ENCODE measurements at regions not wholly inside any gene's neighbourhood (a gene's known extent, or its start where the extent isn't known, plus 50 kb on each side); places are given as distances from the start of the nearest gene placed in this dataset.

DNA sequence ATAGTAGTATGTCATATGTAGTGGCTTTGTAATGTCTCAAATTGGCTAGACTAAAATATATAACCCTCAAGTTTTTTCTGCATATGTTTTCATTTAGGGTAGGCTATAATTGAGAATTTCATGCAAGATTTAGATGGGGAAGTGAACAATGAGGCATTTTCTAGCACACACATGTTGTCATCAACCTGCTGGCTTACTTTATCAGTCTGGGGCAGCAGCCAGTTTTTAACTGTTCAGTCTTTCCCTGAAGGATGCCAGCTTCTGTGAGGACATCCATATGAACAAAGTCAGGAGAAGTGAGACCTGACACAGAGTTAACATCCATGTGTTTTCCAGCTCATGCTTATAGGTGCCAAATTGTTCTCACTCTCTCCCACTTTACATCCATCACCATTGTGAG lies 74.7 kb upstream of the OLFM3 start:
- TF ChIP-seq MTF1 (CRISPR knock-in tag; IDR thresholded peaks at IDR 0.05) (no peak), BHLHE40 (IDR thresholded peaks at IDR 0.05; ENCODE audit: low read length) (no peak), ETV5 (CRISPR knock-in tag; IDR thresholded peaks at IDR 0.05; ENCODE audit: borderline replicate concordance) (no peak), DMTF1 (CRISPR knock-in tag; IDR thresholded peaks at IDR 0.05) (no peak), ZNF121 (CRISPR knock-in tag; IDR thresholded peaks at IDR 0.05) (no peak), ZBTB26 (CRISPR knock-in tag; IDR thresholded peaks at IDR 0.05; ENCODE audit: borderline replicate concordance) (no peak), CTCF (CRISPR knock-in tag; IDR thresholded peaks at IDR 0.05) (no peak), TARDBP (CRISPR knock-in tag; IDR thresholded peaks at IDR 0.05) (no peak), ZNF138 (CRISPR knock-in tag; IDR thresholded peaks at IDR 0.05; ENCODE audit: low read depth) (no peak), U2AF1 (optimal IDR thresholded peaks at IDR 0.05; ENCODE audit: low read depth, low read length) (no peak), ZBTB21 (CRISPR knock-in tag; IDR thresholded peaks at IDR 0.05) (no peak), FIP1L1 (IDR thresholded peaks at IDR 0.05; ENCODE audit: borderline replicate concordance, insufficient read depth, low read depth, low read length) (no peak), HOMEZ (CRISPR knock-in tag; IDR thresholded peaks at IDR 0.05; ENCODE audit: low read depth) (no peak)
